Thoracic aorta (tissue), 2 donors: ENCODE measurements at regions not wholly inside any gene's neighbourhood (a gene's known extent, or its start where the extent isn't known, plus 50 kb on each side); places are given as distances from the start of the nearest gene placed in this dataset.

Experiments used
- ATAC-seq: fragments of 150-250 bp; one replicate; pipeline ENCODE4 v1.8.0; 2017; ENCODE audit warnings: low read depth; ENCODE audit not compliant: insufficient number of reproducible peaks, low FRiP score
- DNase-seq: peaks from one replicate; pipeline ENCODE4 v3.0.0-alpha.2; 2020; ENCODE audit warnings: low spot score
- H3K27ac ChIP-seq, 2 donors: fragments of 200-600 bp; sonication (generic); 1 replicate in 1 of 2; 2 replicates in 1 of 2; pipeline ENCODE4 v1.5.1; 2016; ENCODE audit warnings: mild to moderate bottlenecking in 2 of 2, moderate library complexity in 2 of 2
- H3K27me3 ChIP-seq: fragments of 200-600 bp; sonication (generic); replicated peaks from 2 replicates; pipeline ENCODE4 v1.6.0; 2016; ENCODE audit warnings: mild to moderate bottlenecking; ENCODE audit not compliant: insufficient read depth
- H3K36me3 ChIP-seq: fragments of 200-600 bp; sonication (generic); one replicate; pipeline ENCODE4 v1.5.1; 2016
- H3K4me1 ChIP-seq, 2 donors: fragments of 200-600 bp; sonication (generic); 1 replicate in 1 of 2; 2 replicates in 1 of 2; pipeline versions ENCODE4 v1.5.1 to v1.6.0; 2016; ENCODE audit warnings: low read depth in 2 of 2, mild to moderate bottlenecking in 1 of 2; ENCODE audit not compliant: control insufficient read depth in 1 of 2
- H3K4me3 ChIP-seq: fragments of 200-600 bp; sonication (generic); 2 replicates; pipeline ENCODE4 v1.5.1; 2016; ENCODE audit warnings: mild to moderate bottlenecking
- H3K9me3 ChIP-seq: fragments of 200-600 bp; sonication (generic); 2 replicates; pipeline ENCODE4 v1.5.1; 2016
- CTCF ChIP-seq: fragments of 200-600 bp; sonication (generic); IDR thresholded peaks from one replicate; pipeline ENCODE4 v1.5.1; 2019; ENCODE audit warnings: antibody characterized with exemption

- no peak overlapping the region for H3K4me3 ChIP-seq
- ATAC-seq (no peak), DNase-seq (no peak)
- H3K36me3 ChIP-seq = no peaks in the 10 kb centered on the region
- H3K9me3 ChIP-seq = no peaks in the 10 kb centered on the region
- H3K27me3 ChIP-seq = no peaks in the 10 kb centered on the region
- no peak for TF ChIP-seq CTCF
- no peaks in the 10 kb centered on the region for H3K4me1 ChIP-seq
- H3K27ac ChIP-seq = no peak overlapping the region
These were observed 478.7 kb downstream of the PDCD6IP start for GRCh38 chr3:34277110-34277509.

GRCh38 chr3:34279901-34280300 is 481.5 kb downstream of the PDCD6IP start:
- Histone ChIP-seq H3K4me1 (no peaks in the 10 kb centered on the region), H3K4me3 (no peak overlapping the region), H3K27ac (no peak overlapping the region), H3K9me3 (no peaks in the 10 kb centered on the region), H3K36me3 (no peaks in the 10 kb centered on the region), H3K27me3 (no peaks in the 10 kb centered on the region)
- TF ChIP-seq CTCF = no peak
- DNase-seq (no peak), ATAC-seq (no peak)

GRCh38 chr3:34283751-34284150 is 485.3 kb downstream of the PDCD6IP start:
- DNase-seq (no peak), ATAC-seq (no peak)
- Histone ChIP-seq H3K4me3 (no peak overlapping the region), H3K36me3 (no peaks in the 10 kb centered on the region), H3K4me1 (no peaks in the 10 kb centered on the region), H3K27me3 (no peaks in the 10 kb centered on the region), H3K27ac (no peak overlapping the region), H3K9me3 (no peaks in the 10 kb centered on the region)
- no peak for TF ChIP-seq CTCF

- ATAC-seq = no peak
These were observed 486.8 kb downstream of the PDCD6IP start for GRCh38 chr3:34284959-34285826.

GRCh38 chr3:34285827-34286188 is 487.4 kb downstream of the PDCD6IP start:
- ATAC-seq (no peak), DNase-seq (no peak)
- no peaks in the 10 kb centered on the region for H3K9me3 ChIP-seq
- no peak overlapping the region for H3K27ac ChIP-seq
- H3K27me3 ChIP-seq = no peaks in the 10 kb centered on the region
- no peaks in the 10 kb centered on the region for H3K36me3 ChIP-seq
- H3K4me3 ChIP-seq = no peak overlapping the region
- TF ChIP-seq CTCF = no peak
- no peaks in the 10 kb centered on the region for H3K4me1 ChIP-seq

More at GRCh38 chr3:34284959-34285826, 486.8 kb downstream of the PDCD6IP start:
- Histone ChIP-seq H3K9me3 (no peaks in the 10 kb centered on the region), H3K4me1 (no peaks in the 10 kb centered on the region), H3K27me3 (no peaks in the 10 kb centered on the region), H3K36me3 (no peaks in the 10 kb centered on the region), H3K27ac (no peak overlapping the region), H3K4me3 (no peak overlapping the region)
- TF ChIP-seq CTCF = no peak
- DNase-seq = no peak
